Putamen (tissue), 1 donor: ENCODE measurements at regions not wholly inside any gene's neighbourhood (a gene's known extent, or its start where the extent isn't known, plus 50 kb on each side); places are given as distances from the start of the nearest gene placed in this dataset.

Experiments used
- DNase-seq: peaks from one replicate; pipeline ENCODE4 v3.0.0-alpha.2; 2016; ENCODE audit warnings: low spot score

GRCh38 chr5:86879086-86879485 is 261.3 kb downstream of the COX7C start:
- DNase-seq = no peak

GRCh38 chr5:86880344-86880743 is 262.6 kb downstream of the COX7C start:
- DNase-seq = no peak

GRCh38 chr5:86880785-86881492 is 263.2 kb downstream of the COX7C start:
- DNase-seq = peak; percentile 61

- DNase-seq = no peak
These were observed 263.9 kb downstream of the COX7C start for GRCh38 chr5:86881493-86882090.

- no peak for DNase-seq
These were observed 266.9 kb downstream of the COX7C start for GRCh38 chr5:86884608-86885007.

GRCh38 chr5:86885011-86885410 is 267.3 kb downstream of the COX7C start:
- no peak for DNase-seq

GRCh38 chr5:86885489-86886230 is 267.9 kb downstream of the COX7C start:
- DNase-seq = no peak

- DNase-seq = no peak
These were observed 272.6 kb downstream of the COX7C start for GRCh38 chr5:86890375-86890774.

- DNase-seq = no peak
These were observed 276.3 kb downstream of the COX7C start for GRCh38 chr5:86894056-86894455.

- no peak for DNase-seq
These were observed 279.2 kb downstream of the COX7C start for GRCh38 chr5:86896916-86897315.

GRCh38 chr5:86909418-86910295 is 291.9 kb downstream of the COX7C start:
- no peak for DNase-seq

- no peak for DNase-seq
These were observed 299.4 kb downstream of the COX7C start for GRCh38 chr5:86917117-86917579.

GRCh38 chr5:86918246-86918645 is 300.5 kb downstream of the COX7C start:
- DNase-seq = no peak

GRCh38 chr5:86926033-86926432 is 308.3 kb downstream of the COX7C start:
- no peak for DNase-seq

- no peak for DNase-seq
These were observed 311.5 kb downstream of the COX7C start for GRCh38 chr5:86929123-86929766.

- no peak for DNase-seq
These were observed 315.9 kb upstream of the RASA1 start for GRCh38 chr5:86951761-86952160.

GRCh38 chr5:86964889-86965288 is 302.8 kb upstream of the RASA1 start:
- no peak for DNase-seq

GRCh38 chr5:86968301-86968753 is 299.4 kb upstream of the RASA1 start:
- DNase-seq = peak; percentile 43

- no peak for DNase-seq
These were observed 297.3 kb upstream of the RASA1 start for GRCh38 chr5:86970361-86970760.

GRCh38 chr5:86971034-86971571 is 296.6 kb upstream of the RASA1 start:
- no peak for DNase-seq

- DNase-seq = no peak
These were observed 292.7 kb upstream of the RASA1 start for GRCh38 chr5:86974955-86975354.
